H1 (cell line): ENCODE measurements at regions not wholly inside any gene's neighbourhood (a gene's known extent, or its start where the extent isn't known, plus 50 kb on each side); places are given as distances from the start of the nearest gene placed in this dataset.
"Not testable (repeated sequence)": the region's sequence is repeated elsewhere in the genome, so short reads cannot be mapped to it uniquely, and the experiment has no call there.

Experiments used
- CTCF ChIA-PET: fragments of 300-600 bp; sonication (Branson Sonifier 250); formaldehyde crosslinking; loops from one replicate; lab custom pipeline; 2021; ENCODE audit not compliant: partially characterized antibody; lab: Charles Lee
- POLR2A ChIA-PET: fragments of 300-600 bp; sonication (Branson Sonifier 250); formaldehyde crosslinking; loops from one replicate; lab custom pipeline; 2021; ENCODE audit warnings: inconsistent platforms; ENCODE audit not compliant: partially characterized antibody; lab: Charles Lee
- DNase-seq, 2 experiments: peaks; one replicate each; pipeline versions ENCODE4 v3.0.0 to v3.0.0-alpha.2; 2010 to 2022; ENCODE audit warnings: low spot score in 2 of 2, low read depth in 1 of 2, mixed read lengths in 1 of 2
- FAIRE-seq: peaks from 2 replicates; lab custom pipeline; 2011; peaks lifted over from hg19 to GRCh38; lab: Jason Lieb, UNC
- H2AFZ ChIP-seq: 2 replicates; pipeline ENCODE4 v1.8.1; 2012; ENCODE audit warnings: low read length, inconsistent platforms
- H2AK5ac ChIP-seq: 2 replicates; pipeline ENCODE4 v1.6.1; 2013; ENCODE audit warnings: low read depth, low read length
- H2BK120ac ChIP-seq: replicated peaks from 2 replicates; pipeline ENCODE3; 2013; ENCODE audit warnings: low read depth, low read length, inconsistent platforms
- H2BK12ac ChIP-seq: 2 replicates; pipeline ENCODE4 v1.6.1; 2013; ENCODE audit warnings: low read depth, low read length
- H2BK15ac ChIP-seq: 2 replicates; pipeline ENCODE4 v1.6.1; 2013; ENCODE audit warnings: low read length
- H2BK20ac ChIP-seq: 2 replicates; pipeline ENCODE4 v1.6.1; 2013; ENCODE audit warnings: low read length
- H2BK5ac ChIP-seq: 2 replicates; pipeline ENCODE4 v1.6.1; 2013; ENCODE audit warnings: low read depth, low read length
- H3K14ac ChIP-seq: 2 replicates; pipeline ENCODE4 v1.6.1; 2013; ENCODE audit warnings: inconsistent platforms; ENCODE audit not compliant: insufficient read length
- H3K18ac ChIP-seq: 2 replicates; pipeline ENCODE4 v1.6.1; 2013; ENCODE audit warnings: low read length; ENCODE audit errors: extremely low read depth
- H3K23ac ChIP-seq: 2 replicates; pipeline ENCODE4 v1.6.1; 2013; ENCODE audit warnings: inconsistent platforms; ENCODE audit not compliant: insufficient read length
- H3K23me2 ChIP-seq: 2 replicates; pipeline ENCODE4 v1.6.1; 2013; ENCODE audit warnings: low read depth, low read length
- H3K27ac ChIP-seq: 2 replicates; pipeline ENCODE4 v1.6.1; 2011; ENCODE audit warnings: low read depth, low read length, inconsistent platforms
- H3K27me3 ChIP-seq, 4 experiments: replicated peaks in 1 of 4; 1 replicate in 1 of 4; 2 replicates in 3 of 4; pipeline versions ENCODE4 v1.6.1 to v1.8.1; 2011 to 2013; ENCODE audit warnings: low read length in 3 of 4, mild to moderate bottlenecking in 3 of 4, inconsistent platforms in 2 of 4, mixed read lengths in 2 of 4, moderate library complexity in 1 of 4; ENCODE audit not compliant: control insufficient read depth in 3 of 4, insufficient read depth in 3 of 4; ENCODE audit errors: extremely low read depth in 1 of 4
- H3K36me3 ChIP-seq, 4 experiments: 2 replicates each; pipeline versions ENCODE4 v1.6.1 to v1.8.1; 2011 to 2013; ENCODE audit warnings: mild to moderate bottlenecking in 4 of 4, low read length in 3 of 4, moderate library complexity in 2 of 4, control low read depth in 1 of 4, inconsistent platforms in 1 of 4; ENCODE audit not compliant: insufficient read depth in 4 of 4, control insufficient read depth in 2 of 4
- H3K4ac ChIP-seq: replicated peaks from 2 replicates; pipeline ENCODE3; 2013; ENCODE audit warnings: low read length, low read depth, mixed read lengths, inconsistent platforms; ENCODE audit not compliant: insufficient read length
- H3K4me1 ChIP-seq, 4 experiments: replicated peaks in 1 of 4; 1 replicate in 1 of 4; 2 replicates in 3 of 4; pipeline versions ENCODE4 v1.6.1 to v1.8.1; 2011 to 2013; ENCODE audit warnings: low read length in 3 of 4, inconsistent platforms in 2 of 4, mixed read lengths in 1 of 4; ENCODE audit not compliant: insufficient read depth in 4 of 4, control insufficient read depth in 3 of 4
- H3K4me2 ChIP-seq, 2 experiments: 2 replicates each; pipeline versions ENCODE4 v1.6.1 to v1.8.1; 2011 to 2013; ENCODE audit warnings: low read depth in 2 of 2, low read length in 2 of 2, control low read depth in 1 of 2, inconsistent platforms in 1 of 2, mild to moderate bottlenecking in 1 of 2; ENCODE audit not compliant: insufficient read depth in 1 of 2
- H3K4me3 ChIP-seq, 4 experiments: fragments of 200-600, 300-600 bp in 1 of 4; sonication (generic), shearing (Covaris generic), sonication (Bioruptor Twin) in 1 of 4; 2 replicates each; pipeline versions ENCODE4 v1.5.1 to v1.8.1; 2011 to 2016; ENCODE audit warnings: low read length in 4 of 4, low read depth in 3 of 4, control low read depth in 2 of 4, inconsistent platforms in 2 of 4, mild to moderate bottlenecking in 2 of 4, mixed read lengths in 1 of 4, moderate library complexity in 1 of 4; ENCODE audit not compliant: insufficient read depth in 2 of 4; ENCODE audit errors: extremely low read depth in 1 of 4
- H3K56ac ChIP-seq: replicated peaks from 2 replicates; pipeline ENCODE3; 2013; ENCODE audit warnings: low read depth, mild to moderate bottlenecking, mixed read lengths, low read length, inconsistent platforms; ENCODE audit not compliant: insufficient read length
- H3K79me1 ChIP-seq: 2 replicates; pipeline ENCODE4 v1.6.1; 2013; ENCODE audit warnings: low read depth, low read length, control low read depth
- H3K79me2 ChIP-seq, 2 experiments: 2 replicates each; pipeline versions ENCODE4 v1.6.1 to v1.8.1; 2012 to 2013; ENCODE audit warnings: low read length in 2 of 2, mild to moderate bottlenecking in 2 of 2, inconsistent platforms in 1 of 2; ENCODE audit not compliant: insufficient read depth in 2 of 2, control insufficient read depth in 1 of 2
- H3K9ac ChIP-seq, 4 experiments: replicated peaks in 1 of 4; 1 replicate in 1 of 4; 2 replicates in 3 of 4; pipeline versions ENCODE4 v1.6.1 to v1.8.1; 2011 to 2013; ENCODE audit warnings: low read depth in 3 of 4, low read length in 3 of 4, control low read depth in 2 of 4, mild to moderate bottlenecking in 2 of 4, moderate library complexity in 2 of 4, inconsistent platforms in 1 of 4; ENCODE audit errors: extremely low read depth in 1 of 4
- H3K9me3 ChIP-seq, 2 experiments: 2 replicates each; pipeline versions ENCODE4 v1.6.1 to v1.8.1; 2012 to 2013; ENCODE audit warnings: mild to moderate bottlenecking in 2 of 2, moderate library complexity in 2 of 2, control low read depth in 1 of 2, inconsistent platforms in 1 of 2, low read depth in 1 of 2, low read length in 1 of 2, mixed read lengths in 1 of 2; ENCODE audit not compliant: insufficient read depth in 2 of 2
- H4K20me1 ChIP-seq, 2 experiments: replicated peaks in 1 of 2; 2 replicates each; pipeline versions ENCODE3 to v1.8.1; 2011 to 2013; ENCODE audit warnings: inconsistent platforms in 2 of 2, low read length in 2 of 2, mild to moderate bottlenecking in 1 of 2; ENCODE audit not compliant: insufficient read depth in 2 of 2, control insufficient read depth in 1 of 2
- H4K5ac ChIP-seq: 2 replicates; pipeline ENCODE4 v1.6.1; 2013; ENCODE audit warnings: low read length, low read depth, mixed read lengths, inconsistent platforms; ENCODE audit not compliant: insufficient read length
- H4K8ac ChIP-seq: 2 replicates; pipeline ENCODE4 v1.8.0; 2013; ENCODE audit warnings: mild to moderate bottlenecking, moderate library complexity, low read length, inconsistent platforms; ENCODE audit not compliant: insufficient read depth; ENCODE audit errors: extremely low read depth
- H4K91ac ChIP-seq: replicated peaks from 2 replicates; pipeline ENCODE3; 2013; ENCODE audit warnings: low read length, mixed read lengths, inconsistent platforms; ENCODE audit not compliant: insufficient read length
- WGBS, 2 experiments: shearing (Covaris generic) in 1 of 2; methylation state at CpG; one replicate each; pipeline versions ENCODE4 v1.1.6 to v1.1.7; 2013 to 2015; ENCODE audit warnings: low lambda C conversion rate in 2 of 2, mixed read lengths in 2 of 2, inconsistent platforms in 1 of 2, low coverage in 1 of 2, missing lambda C conversion rate in 1 of 2; ENCODE audit not compliant: insufficient replicate concordance in 2 of 2, insufficient coverage in 1 of 2, insufficient read length in 1 of 2; ENCODE audit errors: extremely low coverage in 1 of 2, missing lambda C conversion rate in 1 of 2; 5-methylcytosine and 5-hydroxymethylcytosine counted together

DNA sequence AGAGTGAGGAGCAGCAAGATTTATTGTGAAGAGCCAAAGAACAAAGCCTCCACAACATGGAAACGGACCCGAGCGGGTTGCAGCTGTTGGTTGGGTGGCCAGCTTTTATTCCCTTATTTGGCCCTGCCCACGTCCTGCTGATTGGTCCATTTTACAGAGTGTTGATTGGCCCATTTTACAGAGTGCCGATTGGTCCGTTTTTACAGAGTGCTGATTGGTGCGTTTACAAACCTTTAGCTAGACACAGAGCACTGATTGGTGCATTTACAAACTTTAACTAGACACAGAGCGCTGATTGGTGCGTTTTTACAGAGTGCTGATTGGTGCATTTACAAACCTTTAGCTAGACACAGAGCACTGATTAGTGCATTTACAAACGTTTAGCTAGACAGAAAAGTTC, 592.3 kb upstream of the C16orf82 start:
- H3K4me3 ChIP-seq, H3K4me1 ChIP-seq, POLR2A ChIA-PET, H3K23ac ChIP-seq, H3K23me2 ChIP-seq, H4K5ac ChIP-seq, H3K79me2 ChIP-seq, H2BK15ac ChIP-seq, DNase-seq, FAIRE-seq, H2BK12ac ChIP-seq, H3K27ac ChIP-seq, H2AK5ac ChIP-seq, H4K91ac ChIP-seq, H2BK20ac ChIP-seq, H4K20me1 ChIP-seq, H3K18ac ChIP-seq, H2BK5ac ChIP-seq, H2AFZ ChIP-seq, H3K9ac ChIP-seq, H4K8ac ChIP-seq, H3K14ac ChIP-seq, H3K36me3 ChIP-seq, H3K4me2 ChIP-seq, H3K56ac ChIP-seq, H3K79me1 ChIP-seq, H2BK120ac ChIP-seq, H3K27me3 ChIP-seq, H3K4ac ChIP-seq: not testable (repeated sequence)
- WGBS, 2 experiments, result 88% methylated on average over 10 of the region's 10 CpGs; no CpG with 5 or more reads in 1 of the 2 experiments
- peaks cover 5 to 15% of the 10 kb centered on the region in 2 experiments; a peak in 2 of 4 replicates for H3K9me3 ChIP-seq
- CTCF ChIA-PET, result interaction anchor here (1.1 kb wide), 1 partner anchor 9 kb away, joined by 3 read pairs; no protein-coding TSS in a partner anchor
